Neural progenitor cell (in vitro differentiated cells): ENCODE measurements at regions not wholly inside any gene's neighbourhood (a gene's known extent, or its start where the extent isn't known, plus 50 kb on each side); places are given as distances from the start of the nearest gene placed in this dataset.

ENCODE experiments used
- EZH2 ChIP-seq: fragments of 200-600 bp; sonication (generic); IDR thresholded peaks from 2 replicates; pipeline ENCODE4 v1.6.1; 2017; ENCODE audit warnings: antibody characterized with exemption, mild to moderate bottlenecking, moderate library complexity
- TF ChIP-seq, protein P1 (sequence below): fragments of 200-600 bp; sonication (generic); IDR thresholded peaks from 2 replicates; pipeline ENCODE4 v1.5.1; 2017; ENCODE audit warnings: antibody characterized with exemption, mild to moderate bottlenecking

- TF ChIP-seq, protein P1, sequence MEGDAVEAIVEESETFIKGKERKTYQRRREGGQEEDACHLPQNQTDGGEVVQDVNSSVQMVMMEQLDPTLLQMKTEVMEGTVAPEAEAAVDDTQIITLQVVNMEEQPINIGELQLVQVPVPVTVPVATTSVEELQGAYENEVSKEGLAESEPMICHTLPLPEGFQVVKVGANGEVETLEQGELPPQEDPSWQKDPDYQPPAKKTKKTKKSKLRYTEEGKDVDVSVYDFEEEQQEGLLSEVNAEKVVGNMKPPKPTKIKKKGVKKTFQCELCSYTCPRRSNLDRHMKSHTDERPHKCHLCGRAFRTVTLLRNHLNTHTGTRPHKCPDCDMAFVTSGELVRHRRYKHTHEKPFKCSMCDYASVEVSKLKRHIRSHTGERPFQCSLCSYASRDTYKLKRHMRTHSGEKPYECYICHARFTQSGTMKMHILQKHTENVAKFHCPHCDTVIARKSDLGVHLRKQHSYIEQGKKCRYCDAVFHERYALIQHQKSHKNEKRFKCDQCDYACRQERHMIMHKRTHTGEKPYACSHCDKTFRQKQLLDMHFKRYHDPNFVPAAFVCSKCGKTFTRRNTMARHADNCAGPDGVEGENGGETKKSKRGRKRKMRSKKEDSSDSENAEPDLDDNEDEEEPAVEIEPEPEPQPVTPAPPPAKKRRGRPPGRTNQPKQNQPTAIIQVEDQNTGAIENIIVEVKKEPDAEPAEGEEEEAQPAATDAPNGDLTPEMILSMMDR: no peak
- TF ChIP-seq EZH2: no peak
Observed at GRCh38 chr6:81515562-81516453, 236.7 kb downstream of the TENT5A start.
